GM12891 (cell line): ENCODE measurements at regions not wholly inside any gene's neighbourhood (a gene's known extent, or its start where the extent isn't known, plus 50 kb on each side); places are given as distances from the start of the nearest gene placed in this dataset.

Experiments
- PAX5 ChIP-seq: IDR thresholded peaks from 2 replicates; pipeline ENCODE4 v1.6.1; 2011; ENCODE audit warnings: low read length, moderate library complexity, mild to moderate bottlenecking; ENCODE audit not compliant: insufficient read depth, severe bottlenecking
- POLR2A ChIP-seq: IDR thresholded peaks from 2 replicates; pipeline ENCODE4 v1.6.1; 2011; ENCODE audit warnings: low read depth, low read length, control low read depth
- POLR2AphosphoS5 ChIP-seq: IDR thresholded peaks from 2 replicates; pipeline ENCODE4 v1.6.1; 2011; ENCODE audit warnings: low read depth, low read length, control low read depth
- POU2F2 ChIP-seq: IDR thresholded peaks from 2 replicates; pipeline ENCODE4 v1.6.1; 2011; ENCODE audit warnings: low read depth, mild to moderate bottlenecking, control low read depth, low read length, moderate library complexity
- SPI1 ChIP-seq: IDR thresholded peaks from 2 replicates; pipeline ENCODE4 v1.6.1; 2011; ENCODE audit warnings: low read depth, low read length, control low read depth
- TAF1 ChIP-seq: IDR thresholded peaks from 2 replicates; pipeline ENCODE4 v1.6.1; 2011; ENCODE audit warnings: low read depth, low read length, control low read depth

DNA sequence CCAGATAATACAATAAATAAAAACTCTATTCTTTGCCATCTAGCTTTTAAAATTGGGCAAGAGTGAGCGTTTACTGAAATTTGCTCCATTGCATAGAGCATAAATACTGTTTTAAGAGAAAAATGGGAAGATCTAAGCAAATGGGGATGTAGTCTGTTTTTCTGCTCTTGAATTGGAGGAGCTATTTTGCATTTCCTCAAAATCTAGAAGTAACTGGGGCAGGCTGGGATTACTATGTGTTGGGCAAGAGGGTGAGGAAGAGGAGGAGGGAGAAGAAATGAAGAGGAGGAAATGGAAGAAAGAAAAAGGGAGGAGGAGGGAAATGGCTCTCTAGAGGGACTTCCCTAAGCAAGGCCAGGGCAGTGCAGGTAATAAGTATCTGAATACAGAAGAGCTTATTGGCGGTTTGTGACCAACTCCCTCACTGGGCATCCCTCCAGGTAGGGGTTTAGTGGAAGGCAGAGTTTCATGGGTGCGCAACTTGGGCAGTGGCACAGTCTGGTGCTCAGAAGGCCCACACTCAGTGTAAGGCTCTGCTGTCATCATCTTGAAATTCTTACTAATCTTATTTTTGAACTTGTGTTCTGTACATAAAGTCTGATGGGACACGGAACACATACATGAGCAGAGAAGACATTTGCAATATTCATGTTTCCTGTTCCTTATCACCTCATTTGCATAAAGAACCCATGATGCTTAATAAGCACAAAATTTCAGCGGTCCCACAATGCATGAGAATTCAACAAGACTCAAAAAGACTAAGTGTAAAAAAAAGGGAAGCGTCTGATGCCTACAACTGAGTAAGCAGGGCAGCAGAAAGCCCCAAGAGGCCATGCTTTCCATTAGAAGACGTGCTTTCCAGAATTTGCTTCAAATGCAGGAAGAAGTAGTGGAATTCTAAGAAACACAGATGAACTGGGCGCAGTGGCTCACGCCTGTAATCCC is 116.9 kb downstream of the EVX1 start:
- TF ChIP-seq TAF1 (no peak), POLR2A (no peak), SPI1 (no peak), POLR2AphosphoS5 (no peak), POU2F2 (no peak), PAX5 (no peak)
